ENCODE measurements at regions not wholly inside any gene's neighbourhood (a gene's known extent, or its start where the extent isn't known, plus 50 kb on each side); places are given as distances from the start of the nearest gene placed in this dataset.

- no peak for TF ChIP-seq Cebpa-rat (IDR thresholded peaks at IDR 0.05)
Measured at GRCh38 chr11:25159341-25159740, 662.5 kb downstream of the LUZP2 start.

GRCh38 chr11:25163421-25163820, 666.6 kb downstream of the LUZP2 start:
- no peak overlapping the region for H3K27ac ChIP-seq
- no peak overlapping the region for H3K4me3 ChIP-seq
- TF ChIP-seq Cebpa-rat (IDR thresholded peaks at IDR 0.05): no peak
- no peaks in the 10 kb centered on the region for H4K20me1 ChIP-seq
- no peaks in the 10 kb centered on the region for H3K27me3 ChIP-seq
- H3K9me3 ChIP-seq: no peaks in the 10 kb centered on the region
- H3K36me3 ChIP-seq: no peaks in the 10 kb centered on the region
- H3K9ac ChIP-seq: no peak overlapping the region
- no peak overlapping the region for H3K4me2 ChIP-seq
- no peaks in the 10 kb centered on the region for H3K4me1 ChIP-seq

More at GRCh38 chr11:25159341-25159740, 662.5 kb downstream of the LUZP2 start:
- H3K9me3 ChIP-seq: no peaks in the 10 kb centered on the region
- no peaks in the 10 kb centered on the region for H3K36me3 ChIP-seq
- no peak overlapping the region for H3K27ac ChIP-seq
- H3K4me2 ChIP-seq: no peak overlapping the region
- H4K20me1 ChIP-seq: no peaks in the 10 kb centered on the region
- no peaks in the 10 kb centered on the region for H3K27me3 ChIP-seq
- H3K4me1 ChIP-seq: no peaks in the 10 kb centered on the region
- no peak overlapping the region for H3K4me3 ChIP-seq
- H3K9ac ChIP-seq: no peak overlapping the region

GRCh38 chr11:25180187-25180586, 683.3 kb downstream of the LUZP2 start:
- no peaks in the 10 kb centered on the region for H3K27me3 ChIP-seq
- no peak overlapping the region for H3K27ac ChIP-seq

GRCh38 chr11:25183411-25183810, 686.6 kb downstream of the LUZP2 start:
- Histone ChIP-seq H3K27me3 (no peaks in the 10 kb centered on the region), H3K9me3 (no peaks in the 10 kb centered on the region), H3K36me3 (no peaks in the 10 kb centered on the region), H3K4me3 (no peak overlapping the region), H3K27ac (no peak overlapping the region), H3K4me2 (no peak overlapping the region), H4K20me1 (no peaks in the 10 kb centered on the region), H3K4me1 (no peaks in the 10 kb centered on the region), H3K9ac (no peak overlapping the region)
- no peak for TF ChIP-seq Cebpa-rat (IDR thresholded peaks at IDR 0.05)

More at GRCh38 chr11:25180187-25180586, 683.3 kb downstream of the LUZP2 start:
- Histone ChIP-seq H3K9ac (no peak overlapping the region), H3K4me1 (no peaks in the 10 kb centered on the region), H3K36me3 (no peaks in the 10 kb centered on the region), H3K4me3 (no peak overlapping the region), H4K20me1 (no peaks in the 10 kb centered on the region), H3K9me3 (no peaks in the 10 kb centered on the region), H3K4me2 (no peak overlapping the region)
- no peak for TF ChIP-seq Cebpa-rat (IDR thresholded peaks at IDR 0.05)

GRCh38 chr11:25197515-25197914, 700.7 kb downstream of the LUZP2 start:
- Histone ChIP-seq H3K9ac (no peak overlapping the region), H3K4me3 (no peak overlapping the region), H3K36me3 (no peaks in the 10 kb centered on the region), H3K27me3 (no peaks in the 10 kb centered on the region), H3K9me3 (no peaks in the 10 kb centered on the region), H3K27ac (no peak overlapping the region), H3K4me2 (no peak overlapping the region), H4K20me1 (no peaks in the 10 kb centered on the region), H3K4me1 (no peaks in the 10 kb centered on the region)
- no peak for TF ChIP-seq Cebpa-rat (IDR thresholded peaks at IDR 0.05)

GRCh38 chr11:25198704-25199103, 701.9 kb downstream of the LUZP2 start:
- H4K20me1 ChIP-seq: no peaks in the 10 kb centered on the region
- no peak for TF ChIP-seq Cebpa-rat (IDR thresholded peaks at IDR 0.05)

GRCh38 chr11:25200925-25201324, 704.1 kb downstream of the LUZP2 start:
- no peaks in the 10 kb centered on the region for H3K4me1 ChIP-seq
- H4K20me1 ChIP-seq: no peaks in the 10 kb centered on the region
- H3K9me3 ChIP-seq: no peaks in the 10 kb centered on the region
- no peaks in the 10 kb centered on the region for H3K27me3 ChIP-seq
- no peak overlapping the region for H3K4me3 ChIP-seq
- no peak overlapping the region for H3K4me2 ChIP-seq
- H3K27ac ChIP-seq: no peak overlapping the region
- no peak for TF ChIP-seq Cebpa-rat (IDR thresholded peaks at IDR 0.05)
- no peaks in the 10 kb centered on the region for H3K36me3 ChIP-seq
- no peak overlapping the region for H3K9ac ChIP-seq

More at GRCh38 chr11:25198704-25199103, 701.9 kb downstream of the LUZP2 start:
- H3K9me3 ChIP-seq: no peaks in the 10 kb centered on the region
- H3K4me2 ChIP-seq: no peak overlapping the region
- no peak overlapping the region for H3K27ac ChIP-seq
- no peaks in the 10 kb centered on the region for H3K4me1 ChIP-seq
- H3K9ac ChIP-seq: no peak overlapping the region
- no peak overlapping the region for H3K4me3 ChIP-seq
- no peaks in the 10 kb centered on the region for H3K27me3 ChIP-seq
- H3K36me3 ChIP-seq: no peaks in the 10 kb centered on the region

GRCh38 chr11:25206762-25207161, 709.9 kb downstream of the LUZP2 start:
- H3K36me3 ChIP-seq: no peaks in the 10 kb centered on the region
- no peak overlapping the region for H3K4me3 ChIP-seq
- no peak for TF ChIP-seq Cebpa-rat (IDR thresholded peaks at IDR 0.05)
- H3K4me1 ChIP-seq: no peaks in the 10 kb centered on the region
- H4K20me1 ChIP-seq: no peaks in the 10 kb centered on the region
- H3K27ac ChIP-seq: no peak overlapping the region
- H3K9me3 ChIP-seq: peaks cover 7% of the 10 kb centered on the region
- no peaks in the 10 kb centered on the region for H3K27me3 ChIP-seq
- no peak overlapping the region for H3K9ac ChIP-seq
- H3K4me2 ChIP-seq: no peak overlapping the region

GRCh38 chr11:25211635-25212254, 714.9 kb downstream of the LUZP2 start:
- H3K4me3 ChIP-seq: no peak overlapping the region
- no peaks in the 10 kb centered on the region for H3K4me1 ChIP-seq
- no peaks in the 10 kb centered on the region for H4K20me1 ChIP-seq
- no peaks in the 10 kb centered on the region for H3K36me3 ChIP-seq
- H3K4me2 ChIP-seq: no peak overlapping the region
- peaks cover 4% of the 10 kb centered on the region for H3K9me3 ChIP-seq
- TF ChIP-seq Cebpa-rat (IDR thresholded peaks at IDR 0.05): no peak
- no peak overlapping the region for H3K27ac ChIP-seq
- H3K9ac ChIP-seq: no peak overlapping the region
- no peaks in the 10 kb centered on the region for H3K27me3 ChIP-seq

GRCh38 chr11:25214535-25215176, 717.8 kb downstream of the LUZP2 start:
- H4K20me1 ChIP-seq: no peaks in the 10 kb centered on the region
- H3K27me3 ChIP-seq: no peaks in the 10 kb centered on the region
- H3K36me3 ChIP-seq: no peaks in the 10 kb centered on the region
- H3K9me3 ChIP-seq: no peaks in the 10 kb centered on the region
- H3K9ac ChIP-seq: no peak overlapping the region
- no peak overlapping the region for H3K4me2 ChIP-seq
- no peak overlapping the region for H3K4me3 ChIP-seq
- no peak overlapping the region for H3K27ac ChIP-seq
- no peak for TF ChIP-seq Cebpa-rat (IDR thresholded peaks at IDR 0.05)
- no peaks in the 10 kb centered on the region for H3K4me1 ChIP-seq
